AML-193 (cell line): ENCODE measurements at regions not wholly inside any gene's neighbourhood (a gene's known extent, or its start where the extent isn't known, plus 50 kb on each side); places are given as distances from the start of the nearest gene placed in this dataset.

Source experiments
- DNase-seq, 2 experiments: peaks; one replicate each; lab custom pipeline; 2025; lab: John Stamatoyannopoulos, UW

GRCh38 chr20:53837126-53837826, 233.1 kb downstream of the BCAS1 start:
- DNase-seq: no peak

- no peak for DNase-seq
Observed at GRCh38 chr20:53834749-53835148, 235.6 kb downstream of the BCAS1 start.

DNA sequence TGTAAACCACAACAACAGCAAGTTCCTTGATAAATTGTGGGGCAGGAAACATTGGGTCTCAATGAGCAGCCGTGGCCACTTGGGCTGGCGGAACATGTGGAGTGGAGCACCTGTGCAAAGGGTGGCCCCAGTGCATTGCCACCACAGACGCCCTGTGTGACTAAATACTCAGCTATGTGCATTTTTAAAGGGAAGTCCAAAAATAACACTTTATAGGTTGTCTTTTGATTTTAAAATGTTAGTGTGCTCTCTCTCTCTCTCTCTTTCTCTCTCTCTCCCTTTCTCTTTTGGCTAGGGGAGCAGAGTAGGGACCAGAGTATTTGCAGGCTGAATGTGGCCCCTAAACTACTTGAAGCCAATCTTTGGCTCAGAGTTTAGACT, 236.3 kb downstream of the BCAS1 start:
- DNase-seq: no peak

- DNase-seq: no peak
Observed at GRCh38 chr20:53833333-53834061, 236.9 kb downstream of the BCAS1 start.

GRCh38 chr20:53832499-53832898, 237.9 kb downstream of the BCAS1 start:
- DNase-seq: no peak

DNA sequence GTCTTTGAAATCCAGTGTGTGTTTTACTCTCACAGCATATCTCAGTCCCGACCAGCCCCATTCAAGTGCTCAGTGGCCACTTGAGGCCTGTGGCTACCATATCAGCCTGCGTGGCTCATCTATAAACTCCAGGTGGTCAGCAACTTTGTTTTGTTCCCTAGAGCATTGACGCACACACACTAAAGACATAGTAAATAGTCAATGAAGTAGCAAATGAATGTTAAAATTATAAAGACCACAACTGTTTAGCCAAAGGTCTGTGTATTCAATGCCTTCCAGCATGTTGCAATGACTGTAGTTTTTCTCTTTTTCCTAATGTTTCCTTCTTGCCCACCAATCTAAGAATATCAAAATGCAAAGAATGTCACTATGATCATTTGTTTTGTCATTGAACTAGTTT, 238.2 kb upstream of the ZNF217 start:
- no peak for DNase-seq

- DNase-seq: no peak
Observed at GRCh38 chr20:53831228-53831627, 237.6 kb upstream of the ZNF217 start.

DNA sequence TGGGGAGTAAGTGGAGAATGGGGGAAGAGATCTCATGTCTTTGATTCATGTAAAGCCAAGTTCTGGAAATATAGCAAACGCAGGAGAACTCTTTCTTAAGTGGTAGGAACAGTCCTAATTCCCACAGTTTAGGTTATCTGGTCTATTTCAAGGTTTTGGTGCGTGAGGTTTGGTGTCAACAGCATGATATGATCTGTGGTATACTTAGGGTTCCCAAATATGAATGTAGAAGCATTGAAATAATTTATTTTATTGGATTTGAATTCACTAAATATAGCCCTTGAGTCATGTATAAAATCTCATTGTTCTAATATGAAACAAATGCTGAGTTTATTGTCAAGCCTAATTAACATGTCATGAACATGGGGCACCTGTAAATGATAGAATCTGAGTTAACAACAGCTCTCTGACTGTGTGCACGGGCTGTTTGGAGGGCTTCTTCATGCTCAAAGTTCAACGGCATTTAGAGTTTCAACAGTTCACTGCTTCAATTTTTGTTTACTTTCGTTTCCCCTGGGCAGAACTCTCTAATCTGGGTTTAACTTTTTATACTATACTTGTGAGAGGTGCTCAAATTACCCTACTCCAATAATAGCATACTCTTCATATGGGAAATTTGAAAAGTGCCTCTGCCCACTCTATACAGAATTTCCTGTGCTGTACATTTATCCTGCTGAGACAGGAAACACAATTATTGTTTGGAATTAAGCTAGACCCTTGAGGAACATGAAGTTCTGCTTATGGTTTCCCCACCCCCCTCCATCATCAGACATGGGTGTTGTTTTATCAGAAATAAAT, 236.3 kb upstream of the ZNF217 start:
- DNase-seq: no peak

- DNase-seq: no peak
Observed at GRCh38 chr20:53829255-53829723, 235.7 kb upstream of the ZNF217 start.

DNA sequence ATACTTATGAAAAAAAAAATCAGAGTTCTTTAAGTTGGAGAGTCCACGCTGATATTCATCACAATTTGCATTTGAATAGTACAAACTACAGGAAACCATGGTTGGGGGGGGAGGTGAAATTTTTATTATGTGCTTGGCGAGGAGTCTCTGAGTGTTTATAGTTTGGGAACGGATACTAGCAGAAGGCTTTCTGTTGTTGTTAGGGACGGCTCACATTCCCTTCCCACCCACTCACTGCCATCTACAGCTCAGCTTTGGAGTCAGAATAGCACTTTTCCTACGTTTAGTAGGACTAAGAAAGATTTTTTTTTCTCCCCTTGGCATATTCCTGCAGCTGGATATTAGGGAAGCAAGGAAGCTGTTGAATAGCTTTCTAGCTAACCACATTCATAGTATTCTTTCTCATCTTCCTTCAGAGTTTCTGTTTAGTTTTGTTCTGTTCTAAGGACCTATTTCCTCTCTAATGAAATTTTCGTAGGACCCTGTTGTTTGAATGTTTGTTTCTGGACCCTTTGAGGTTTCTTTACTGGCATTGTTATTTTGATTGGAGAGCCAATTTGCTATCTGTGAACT, 235.1 kb upstream of the ZNF217 start:
- DNase-seq: no peak

DNA sequence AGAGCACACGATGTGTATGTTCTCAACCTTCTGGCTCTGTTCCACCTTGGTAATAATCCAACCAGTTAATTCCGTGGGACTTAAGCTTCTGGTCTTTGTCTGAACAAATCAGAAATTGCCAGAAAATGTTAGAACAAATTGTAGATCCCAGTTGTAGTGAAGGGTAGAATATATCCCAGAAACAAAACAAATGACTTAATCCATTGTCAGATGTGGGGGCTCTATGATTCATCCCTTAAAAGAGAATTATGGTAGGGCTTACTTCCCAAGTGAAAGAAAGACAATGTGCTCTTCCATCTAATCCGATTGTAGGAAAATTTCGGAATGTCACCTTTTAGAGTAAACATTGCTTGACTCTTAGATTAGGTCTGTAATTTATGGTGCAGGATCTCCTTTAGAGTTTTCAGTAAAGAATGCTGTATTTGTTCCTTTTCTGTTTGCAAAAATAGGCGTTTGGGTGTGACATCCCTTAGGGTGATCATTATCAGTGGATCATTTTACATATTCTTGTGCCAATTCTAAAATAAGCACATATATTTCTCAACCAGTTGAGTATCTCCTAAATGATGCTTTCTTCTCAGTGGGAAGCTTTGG, 234.5 kb upstream of the ZNF217 start:
- no peak for DNase-seq

- no peak for DNase-seq
Observed at GRCh38 chr20:53827292-53828087, 233.9 kb upstream of the ZNF217 start.

GRCh38 chr20:53826597-53827291, 233.1 kb upstream of the ZNF217 start:
- no peak for DNase-seq

- DNase-seq: no peak
Observed at GRCh38 chr20:53826090-53826489, 232.5 kb upstream of the ZNF217 start.

DNA sequence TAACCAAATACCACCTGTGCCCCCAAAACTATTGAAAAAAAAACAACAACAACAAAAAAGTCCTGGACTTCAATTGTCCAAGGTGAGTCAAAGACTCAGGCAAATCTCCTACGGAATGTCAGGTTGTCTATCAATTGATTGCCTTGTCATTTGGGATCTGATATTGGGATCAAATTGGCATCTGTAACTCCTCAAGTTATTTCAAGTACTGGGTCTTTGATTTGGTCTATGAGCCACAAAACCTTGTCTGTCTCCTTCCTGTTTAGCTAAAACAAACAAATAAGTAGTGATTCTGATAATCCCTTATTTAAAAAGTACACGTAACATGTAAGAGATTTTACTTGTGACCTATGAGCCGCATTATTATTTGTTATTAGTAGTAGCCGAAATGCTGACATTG, 231.6 kb upstream of the ZNF217 start:
- DNase-seq: no peak

DNA sequence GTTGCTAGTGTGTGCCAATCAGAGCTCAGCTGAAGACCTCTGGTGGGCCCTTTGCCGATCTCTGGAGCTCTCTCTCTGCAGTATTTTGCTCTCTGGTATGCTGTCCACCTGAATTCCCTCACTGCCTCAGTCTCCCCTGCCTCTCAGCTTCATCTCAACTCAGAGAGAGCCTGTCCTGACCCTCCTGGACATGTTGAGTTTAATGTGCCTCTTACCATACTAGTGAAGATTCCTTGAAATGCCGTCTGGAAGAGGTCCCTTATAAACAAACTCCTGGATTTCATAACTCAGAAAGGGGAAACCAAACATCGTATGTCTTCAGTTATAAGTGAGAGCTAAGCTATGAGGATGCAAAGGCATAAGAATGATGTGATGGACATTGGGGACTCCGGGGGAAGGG, 231.1 kb upstream of the ZNF217 start:
- no peak for DNase-seq

DNA sequence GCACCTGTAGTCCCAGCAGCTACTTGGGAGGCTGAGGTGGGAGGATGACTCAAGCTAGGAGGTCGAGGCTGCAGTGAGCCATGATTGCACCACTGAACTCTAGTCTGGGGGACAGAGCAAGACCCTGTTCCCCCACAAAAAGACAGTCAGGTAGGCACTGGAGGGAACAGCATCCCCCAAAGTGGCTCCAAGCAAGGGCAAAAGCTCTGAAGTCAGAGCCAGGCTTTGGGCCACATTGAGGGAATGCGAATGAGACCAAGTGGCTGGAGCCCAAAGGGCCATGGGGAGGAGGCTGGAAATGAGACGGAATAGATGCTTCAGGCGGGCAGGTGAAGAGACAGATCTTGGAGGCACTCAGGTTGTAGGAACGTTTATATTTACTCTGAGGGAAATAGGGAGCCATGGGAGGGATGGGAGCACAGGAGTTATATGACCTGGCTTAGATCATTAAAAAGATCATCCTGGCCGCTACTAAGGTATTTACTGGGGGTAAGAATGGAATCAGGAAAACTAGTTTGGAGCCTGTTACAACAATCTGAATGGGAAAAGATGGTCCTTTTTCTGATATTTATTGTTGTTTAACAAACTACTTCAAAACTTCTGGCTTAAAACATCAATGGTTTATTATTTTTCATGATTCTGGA, 229.6 kb upstream of the ZNF217 start:
- no peak for DNase-seq

DNA sequence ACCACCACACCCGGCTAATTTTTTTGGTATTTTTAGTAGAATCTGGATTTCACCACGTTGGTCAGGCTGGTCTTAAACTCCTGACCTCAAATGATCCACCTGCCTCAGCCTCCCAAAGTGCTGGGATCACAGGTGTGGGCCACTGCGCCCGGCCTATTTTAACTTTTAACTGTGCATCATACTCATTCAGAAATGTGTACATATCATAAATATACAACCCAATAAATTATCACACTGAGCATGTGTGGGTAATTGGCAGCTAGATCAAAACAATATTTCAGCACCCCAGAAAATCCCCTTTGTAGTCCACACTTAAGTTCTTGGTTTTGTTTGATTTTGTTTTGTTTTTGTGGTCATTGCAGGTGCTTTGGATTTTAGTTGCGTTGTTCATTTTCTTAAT, 228.9 kb upstream of the ZNF217 start:
- no peak for DNase-seq

- no peak for DNase-seq
Observed at GRCh38 chr20:53819973-53820451, 226.4 kb upstream of the ZNF217 start.
